Superior temporal gyrus (tissue), 1 donor: ENCODE measurements at regions not wholly inside any gene's neighbourhood (a gene's known extent, or its start where the extent isn't known, plus 50 kb on each side); places are given as distances from the start of the nearest gene placed in this dataset.

Experiments used
- DNase-seq: peaks from one replicate; pipeline ENCODE4 v3.0.0-alpha.2; 2016; ENCODE audit errors: extremely low spot score

DNA sequence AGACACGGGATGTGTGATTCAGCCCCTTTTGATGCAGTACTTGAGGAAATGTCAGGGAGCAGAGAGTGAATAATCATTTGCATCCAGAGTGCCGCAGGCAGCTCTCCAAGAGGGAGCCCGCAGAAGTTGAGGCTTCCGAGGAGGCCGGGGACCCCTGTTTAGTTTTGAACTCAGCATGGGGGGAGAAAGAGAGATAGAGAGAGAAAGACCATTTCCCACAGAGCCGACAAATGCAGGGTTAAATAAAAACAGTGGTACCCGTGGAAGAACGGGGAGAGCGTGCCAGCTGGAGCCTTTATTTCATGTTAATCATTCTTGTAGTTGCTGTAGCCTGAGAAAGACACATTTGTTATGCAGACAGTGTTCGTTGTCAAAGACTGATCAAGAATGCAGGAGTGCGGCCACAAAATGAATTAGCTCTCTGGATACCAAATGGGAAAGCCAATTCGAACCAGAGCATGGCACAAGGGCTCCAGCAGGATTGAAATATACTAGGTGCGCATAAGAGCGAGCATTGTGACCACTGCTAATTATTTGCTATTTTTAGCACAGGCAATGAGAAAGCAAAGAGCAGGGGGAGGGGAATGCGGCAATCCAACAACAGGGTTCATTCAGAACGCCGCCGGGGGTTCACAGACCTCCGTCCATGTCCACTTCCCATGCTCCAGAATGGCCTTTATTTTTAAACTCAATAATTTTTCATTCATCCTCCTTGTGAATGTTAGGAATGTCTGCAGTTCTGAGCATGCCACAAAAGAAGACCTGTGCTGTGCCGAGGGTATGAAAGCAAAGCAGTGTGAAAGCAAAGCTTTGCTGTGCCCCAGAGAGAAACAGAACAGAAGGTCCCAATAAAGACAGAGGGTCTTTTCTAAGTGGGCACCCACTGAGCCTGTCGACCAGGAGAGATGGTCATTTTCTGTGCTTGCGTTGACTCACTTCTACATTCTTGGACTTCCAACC lies 243.9 kb upstream of the VCX3A start:
- DNase-seq = peak; percentile 50

DNA sequence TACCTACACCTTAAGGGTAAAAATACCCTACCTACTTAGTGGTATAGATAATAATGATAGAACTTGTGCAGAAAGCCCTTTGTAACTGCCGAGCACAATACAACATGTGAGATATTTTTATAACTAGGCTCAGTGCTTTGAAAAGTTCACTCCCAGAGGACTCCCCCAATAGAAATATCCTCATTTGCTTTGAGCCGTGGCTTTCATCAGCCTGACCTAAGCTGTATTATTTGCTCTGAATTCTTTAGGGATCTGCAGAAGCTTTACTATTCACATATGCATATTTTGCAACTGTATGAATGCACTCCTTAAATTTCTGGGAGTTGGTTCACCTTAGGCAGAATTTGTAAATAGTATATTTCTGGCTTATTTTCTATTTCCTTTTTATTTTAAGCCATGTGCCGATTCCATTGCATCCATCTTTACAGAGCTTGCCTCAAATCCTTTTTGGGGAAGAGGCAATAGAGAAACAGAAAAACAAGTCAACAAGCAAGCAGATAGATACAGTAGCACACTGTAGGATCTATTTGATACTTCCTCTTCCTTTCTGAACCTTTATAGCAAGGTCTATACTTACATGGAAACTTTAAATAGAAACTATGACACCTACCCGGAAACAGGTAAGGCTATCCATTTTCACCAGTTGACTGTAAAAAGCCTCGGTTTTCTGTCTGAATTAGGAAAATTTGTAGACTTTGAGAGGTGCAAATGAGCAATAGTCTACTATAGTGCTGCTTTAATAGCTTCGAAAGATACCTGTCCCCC lies 242.5 kb upstream of the VCX3A start:
- no peak for DNase-seq

DNA sequence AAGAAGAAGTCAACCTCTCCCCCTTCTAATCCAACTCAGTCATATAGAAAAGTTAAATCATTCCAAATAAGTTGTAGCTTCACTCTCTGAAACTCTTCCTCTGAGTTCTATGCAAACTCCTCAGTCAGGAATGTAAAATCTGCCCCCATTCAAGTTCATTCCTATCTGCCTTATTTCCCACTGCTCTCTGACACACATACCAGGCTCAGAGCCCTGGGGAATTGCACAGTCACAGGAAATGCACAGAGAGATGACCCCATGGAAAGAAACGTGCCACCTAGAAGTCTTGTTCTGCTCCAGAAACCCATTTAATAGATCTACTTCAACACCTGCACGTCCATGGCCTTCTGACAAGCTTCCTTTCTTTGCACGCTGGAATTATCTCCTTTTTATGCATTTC lies 236.0 kb upstream of the VCX3A start:
- no peak for DNase-seq

DNA sequence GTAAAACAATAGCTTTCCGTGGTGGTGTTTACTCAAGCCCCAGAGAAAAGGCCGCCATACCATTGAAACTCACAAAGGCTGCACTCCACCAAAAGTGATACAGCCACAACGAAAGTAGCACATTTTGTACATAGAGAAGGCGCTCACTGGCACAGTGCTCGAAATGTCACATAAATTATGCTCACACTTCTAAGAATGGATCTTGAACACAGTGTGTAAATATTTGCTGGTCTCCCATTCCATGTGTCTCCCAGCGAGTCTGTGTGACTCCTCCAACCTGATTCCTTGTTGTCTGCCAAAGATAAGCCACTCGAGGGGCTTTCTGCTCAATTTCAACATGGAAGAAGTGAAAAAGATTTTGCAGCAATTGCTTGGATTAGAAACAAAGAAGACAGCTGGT lies 234.0 kb upstream of the VCX3A start:
- no peak for DNase-seq

DNA sequence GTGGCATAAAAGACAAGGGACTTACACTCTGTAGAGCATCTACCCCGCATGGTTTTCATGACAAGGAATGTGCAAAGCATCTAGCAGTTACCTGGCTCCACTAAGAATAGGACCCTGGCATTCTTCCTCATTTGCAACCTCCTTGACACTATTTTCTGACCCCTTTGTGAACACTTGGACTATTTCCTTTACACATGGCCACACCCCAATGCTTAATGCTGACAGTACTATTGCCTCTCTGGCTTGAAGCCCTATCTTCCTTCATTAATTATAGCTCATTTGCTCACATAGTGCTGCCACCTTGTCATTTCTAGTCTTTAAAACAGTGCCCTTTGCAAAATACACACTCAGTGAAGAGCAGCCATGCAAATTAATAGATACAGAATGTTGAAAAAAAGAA lies 226.3 kb upstream of the VCX3A start:
- DNase-seq = no peak

DNA sequence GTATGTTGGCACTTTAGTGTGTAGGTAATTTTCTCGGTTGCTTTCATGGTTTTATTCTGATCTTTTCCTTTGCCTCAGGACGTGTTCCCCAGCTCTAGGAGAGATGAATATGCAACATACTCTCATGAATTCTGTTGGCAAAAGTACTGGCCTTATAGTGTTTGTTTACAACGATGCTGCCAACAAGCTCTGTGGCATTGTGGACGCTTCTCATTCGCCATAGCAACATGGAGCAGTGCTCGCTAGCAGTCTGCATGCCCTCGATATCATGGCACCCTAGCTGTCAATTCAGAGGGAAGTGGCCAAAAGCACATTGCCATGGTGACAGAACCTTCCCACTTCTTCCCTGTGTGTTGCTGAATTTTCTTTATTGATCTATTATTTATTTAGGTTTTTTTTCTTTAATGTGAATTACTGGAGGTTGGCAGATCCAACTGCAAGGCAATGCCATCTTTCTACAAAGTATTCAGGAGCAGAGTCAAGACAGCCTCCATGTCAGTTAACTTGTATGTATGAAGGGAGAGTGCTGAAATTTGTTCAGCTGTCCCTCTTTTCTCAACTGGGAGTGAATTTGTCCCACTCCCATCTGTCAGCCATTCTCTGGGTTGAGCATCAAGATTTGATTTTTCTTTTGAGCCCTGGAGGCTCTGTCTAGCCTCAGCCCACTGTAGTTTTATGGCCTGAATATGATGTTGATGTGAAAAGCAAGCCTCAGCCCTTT lies 224.9 kb upstream of the VCX3A start:
- DNase-seq = no peak

DNA sequence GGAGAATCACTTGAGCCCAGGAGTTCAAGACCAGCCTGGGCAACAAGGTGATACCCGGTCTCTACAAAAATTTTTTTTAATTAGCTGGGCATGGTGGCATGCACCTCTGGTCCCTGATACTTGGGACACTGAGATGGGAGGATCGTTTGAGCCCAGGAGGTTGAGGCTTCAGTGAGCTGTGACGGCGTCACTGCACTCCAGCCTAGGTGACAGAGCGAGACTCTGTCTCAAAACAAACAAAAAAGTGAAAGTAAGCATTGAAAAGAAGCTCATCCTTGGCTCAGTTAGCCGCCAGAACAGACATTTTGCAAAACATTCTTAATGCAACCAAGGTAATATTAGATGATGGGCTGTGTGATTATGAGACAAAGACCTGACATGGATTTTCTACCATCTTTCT lies 223.3 kb upstream of the VCX3A start:
- no peak for DNase-seq

DNA sequence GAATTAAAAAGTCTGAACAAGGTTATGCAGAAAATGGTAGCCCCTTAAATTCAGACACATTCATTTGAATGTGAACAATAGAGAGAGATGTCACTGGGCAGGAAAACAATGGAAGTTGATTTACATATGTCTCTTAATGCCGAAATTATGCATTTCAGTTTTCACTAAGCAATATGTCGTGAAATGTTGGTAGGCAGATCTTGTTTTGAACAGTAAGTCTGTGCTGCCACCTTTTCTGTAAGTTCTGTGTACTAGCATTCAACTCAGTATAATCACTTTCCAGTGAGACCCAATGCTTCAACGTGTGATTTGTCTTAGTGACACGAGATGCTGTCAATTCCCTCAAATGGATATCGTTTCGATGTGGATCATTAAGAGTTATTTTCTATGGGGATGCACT lies 222.7 kb upstream of the VCX3A start:
- DNase-seq = no peak

DNA sequence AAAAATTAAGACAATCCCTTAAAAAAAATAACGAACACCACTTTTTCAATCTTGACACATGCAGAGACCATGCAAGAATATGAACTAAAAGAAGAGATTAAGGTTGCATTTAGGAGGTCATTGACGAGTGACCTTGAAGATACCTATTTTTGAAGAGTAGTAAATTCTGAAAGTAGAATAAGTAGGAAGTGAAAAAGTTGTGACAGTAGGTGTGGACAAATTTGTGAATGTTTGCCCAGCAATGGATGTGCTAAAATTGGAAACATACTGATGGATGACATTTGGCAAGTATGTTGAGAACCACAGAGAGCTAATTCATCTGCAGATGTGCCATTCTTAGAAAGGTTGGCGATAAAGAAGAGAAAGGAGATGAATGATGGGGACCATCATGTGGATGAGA lies 213.7 kb upstream of the VCX3A start:
- no peak for DNase-seq

DNA sequence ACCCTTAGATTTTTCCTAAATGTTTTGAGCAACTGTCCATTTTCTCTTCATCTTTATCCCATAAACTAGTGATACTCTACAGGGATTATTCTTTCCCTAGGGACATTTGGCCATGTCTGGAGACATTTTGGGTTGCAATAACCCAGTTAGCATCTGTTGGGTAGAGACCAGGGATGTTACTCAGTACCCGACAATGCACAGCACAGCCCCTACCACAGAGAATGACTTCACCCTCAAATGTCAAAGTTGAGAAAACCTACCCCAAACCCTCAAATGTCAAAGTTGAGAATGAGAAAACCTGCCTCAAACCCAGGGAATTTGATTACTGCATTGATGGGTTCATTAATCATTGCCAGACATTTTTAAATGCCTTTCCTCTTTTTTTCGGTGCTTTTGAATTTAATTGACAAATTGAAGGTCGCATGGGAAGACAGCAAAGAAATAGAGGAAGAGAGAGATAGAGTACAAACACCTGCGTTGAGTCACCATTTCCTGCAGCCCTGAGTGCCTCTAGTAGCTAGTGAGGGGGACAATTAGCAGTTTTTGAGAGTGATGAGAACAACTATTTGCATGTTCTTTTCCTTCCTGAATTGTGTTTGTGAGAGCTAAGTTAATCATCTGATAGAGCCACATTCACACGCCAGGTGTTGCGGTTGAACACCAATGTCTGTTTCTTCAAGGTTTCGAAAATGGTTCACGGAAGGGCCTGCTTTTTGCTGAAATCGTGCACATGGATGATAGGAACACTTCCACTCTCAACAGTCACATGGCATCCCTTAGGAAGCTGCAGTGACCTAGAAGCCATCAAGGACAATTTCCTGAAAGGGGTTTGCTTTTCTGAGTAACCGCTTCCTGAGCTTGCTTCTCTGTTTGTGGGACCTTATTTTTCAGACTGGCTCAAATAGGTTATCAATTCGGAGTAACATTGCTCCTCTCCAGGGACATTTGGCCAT lies 203.9 kb upstream of the VCX3A start:
- DNase-seq = no peak

DNA sequence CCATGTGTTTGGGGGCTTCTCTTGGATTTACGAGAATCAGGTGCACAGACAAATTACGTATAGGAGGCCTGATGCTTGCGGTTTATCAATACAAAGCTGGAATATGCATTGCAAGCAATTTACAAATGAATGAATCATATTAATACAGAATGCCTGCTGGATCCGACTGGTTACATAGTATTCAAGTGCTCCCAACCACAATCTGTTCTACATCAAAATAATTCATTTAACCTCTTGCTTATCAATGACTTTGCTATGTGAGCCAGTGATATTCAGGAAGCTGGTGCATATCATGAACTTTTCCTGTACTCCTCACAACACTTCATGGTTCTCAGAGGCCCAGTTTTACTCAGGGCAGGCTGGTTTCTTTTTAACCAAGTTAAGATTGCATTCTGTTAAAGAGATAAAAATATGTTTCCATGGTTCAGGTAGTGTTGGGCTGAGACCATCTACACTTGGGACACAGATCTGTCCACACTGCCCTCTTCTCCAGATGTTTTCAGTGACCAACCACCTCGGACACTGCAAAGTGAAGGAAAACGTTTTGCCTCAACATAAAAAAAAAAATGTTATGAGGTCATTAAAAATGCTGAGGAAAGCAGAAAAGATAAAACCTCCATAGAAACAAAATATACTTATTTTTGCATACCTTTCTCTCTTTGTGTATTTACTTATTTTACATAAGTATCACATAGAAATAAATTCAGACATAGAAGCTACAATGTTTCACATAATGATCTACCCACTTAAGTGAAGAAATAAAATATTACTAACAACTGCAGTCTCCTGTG lies 200.1 kb upstream of the VCX3A start:
- DNase-seq = no peak

DNA sequence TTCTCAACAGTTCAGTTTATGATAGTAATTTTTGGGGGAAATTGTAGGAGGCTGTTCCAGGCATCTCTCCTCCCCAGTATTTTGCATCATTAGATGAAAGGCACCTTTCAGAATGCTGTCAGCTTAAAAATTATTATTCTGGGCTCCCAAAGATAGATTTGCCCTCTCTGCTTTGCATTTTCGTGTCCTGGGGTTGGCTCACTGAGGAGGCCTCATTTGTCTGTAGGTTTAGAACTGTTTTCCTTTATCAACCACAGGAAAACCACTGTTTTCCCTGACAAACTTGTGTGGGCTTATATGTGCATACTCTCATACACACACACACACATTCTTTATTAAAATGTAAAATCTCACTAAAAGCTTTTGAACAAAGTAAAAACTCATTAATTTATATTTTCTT lies 197.2 kb upstream of the VCX3A start:
- no peak for DNase-seq

DNA sequence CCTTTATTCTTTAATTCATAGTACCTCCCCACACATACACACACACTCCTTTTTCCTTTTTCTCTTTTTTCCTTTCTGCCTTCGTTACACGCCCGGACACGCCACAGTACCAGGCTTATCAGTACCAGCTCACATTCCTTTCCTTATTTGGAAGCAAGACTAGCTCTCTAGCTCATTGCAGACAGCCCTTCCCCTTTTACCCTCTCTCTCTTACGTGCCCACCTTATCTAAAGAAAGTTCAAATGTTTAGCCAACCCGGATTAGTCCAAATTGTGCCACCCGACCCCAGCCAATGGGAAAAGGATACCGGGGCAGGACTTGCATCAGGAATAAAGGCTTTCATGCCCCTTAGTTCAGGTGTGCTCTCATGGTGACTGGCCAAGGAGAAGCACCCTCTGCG lies 194.7 kb upstream of the VCX3A start:
- no peak for DNase-seq

DNA sequence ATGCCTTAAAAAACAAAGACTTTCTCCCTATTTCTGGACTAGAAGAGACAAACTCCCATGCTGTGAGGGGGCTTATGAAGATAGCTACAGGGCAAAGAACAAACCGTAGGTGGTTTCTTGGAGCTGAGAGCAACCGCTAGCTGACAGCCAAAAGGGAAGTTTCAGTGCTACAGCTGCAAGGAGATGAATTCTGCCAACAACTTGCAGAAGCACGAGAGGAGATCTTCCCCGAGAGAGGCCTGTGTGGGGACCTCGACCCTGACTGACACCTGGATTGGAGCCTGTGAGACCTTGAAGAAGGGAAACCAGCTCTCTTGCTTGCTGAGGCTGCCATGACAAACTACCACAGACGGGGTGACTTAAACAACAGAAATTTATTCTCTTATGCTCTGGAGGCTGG lies 183.8 kb upstream of the VCX3A start:
- DNase-seq = no peak

DNA sequence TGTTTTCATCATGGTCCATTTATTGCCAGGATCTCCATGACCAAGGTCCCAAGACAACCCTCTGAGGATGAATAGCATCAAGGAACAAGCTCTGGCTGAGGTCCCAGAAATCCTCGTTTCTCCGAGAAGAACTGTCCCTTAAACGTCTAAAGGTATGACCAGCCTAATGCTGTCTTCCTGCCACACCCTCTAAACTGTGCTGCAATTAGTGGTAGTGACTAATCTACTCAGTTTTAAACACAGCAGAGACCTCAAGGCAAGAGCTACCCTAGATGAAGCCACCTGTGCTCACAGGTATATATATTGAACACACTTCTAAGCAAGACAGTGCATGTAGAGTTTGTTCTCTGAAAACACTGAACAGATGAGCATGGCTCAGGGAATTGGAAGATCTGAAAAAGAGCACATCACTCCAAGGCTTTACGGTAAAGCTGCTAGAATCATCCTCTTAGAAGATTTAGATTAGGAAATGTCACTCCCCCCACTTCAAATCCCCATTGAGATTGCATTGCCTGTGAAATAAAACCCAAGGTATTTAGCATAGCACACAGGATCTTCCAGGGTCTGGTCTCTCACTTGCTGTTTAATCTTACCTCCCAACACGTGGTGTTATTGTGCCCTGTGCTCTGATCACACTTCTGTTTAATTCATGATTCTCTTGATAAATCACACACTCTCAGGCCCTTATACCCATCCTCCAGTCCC lies 173.9 kb upstream of the VCX3A start:
- no peak for DNase-seq

DNA sequence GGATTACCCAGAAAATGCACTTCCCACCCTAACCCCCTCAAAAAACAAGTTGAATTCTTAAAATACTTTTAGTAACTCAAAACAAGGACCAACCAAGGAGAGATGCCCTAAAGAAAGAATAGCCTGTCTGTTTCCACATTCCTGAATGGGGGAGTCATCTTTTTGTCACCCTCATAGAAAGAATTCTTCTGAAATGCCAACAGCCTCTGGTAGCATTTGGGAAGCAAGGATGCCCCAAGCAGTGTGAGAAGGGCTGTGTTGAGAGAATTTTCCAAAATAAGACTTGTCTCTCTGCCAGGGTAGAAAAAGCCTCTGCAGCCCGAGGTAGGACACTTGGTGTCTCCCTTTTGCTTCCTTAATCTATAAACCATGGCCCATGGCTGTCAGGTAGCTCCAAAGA lies 173.1 kb upstream of the VCX3A start:
- DNase-seq = no peak

DNA sequence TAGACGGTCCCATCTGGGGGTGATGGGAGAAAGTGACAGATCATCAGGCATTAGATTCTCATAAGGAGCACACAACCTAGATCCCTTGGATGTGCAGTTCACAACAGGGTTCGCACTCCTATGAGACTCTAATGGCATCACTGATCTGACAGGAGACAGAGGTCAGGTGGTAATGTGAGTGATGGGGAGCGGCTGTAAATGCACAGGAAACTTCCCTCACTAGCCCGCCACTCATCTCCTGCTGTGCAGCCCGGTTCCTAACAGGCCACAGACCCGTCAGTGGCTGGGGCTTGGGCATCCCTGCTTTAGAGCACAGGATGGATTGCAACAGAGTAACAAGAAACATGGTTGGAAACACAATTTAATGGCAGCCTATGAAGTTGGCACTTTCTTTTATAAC lies 172.6 kb upstream of the VCX3A start:
- DNase-seq = no peak

DNA sequence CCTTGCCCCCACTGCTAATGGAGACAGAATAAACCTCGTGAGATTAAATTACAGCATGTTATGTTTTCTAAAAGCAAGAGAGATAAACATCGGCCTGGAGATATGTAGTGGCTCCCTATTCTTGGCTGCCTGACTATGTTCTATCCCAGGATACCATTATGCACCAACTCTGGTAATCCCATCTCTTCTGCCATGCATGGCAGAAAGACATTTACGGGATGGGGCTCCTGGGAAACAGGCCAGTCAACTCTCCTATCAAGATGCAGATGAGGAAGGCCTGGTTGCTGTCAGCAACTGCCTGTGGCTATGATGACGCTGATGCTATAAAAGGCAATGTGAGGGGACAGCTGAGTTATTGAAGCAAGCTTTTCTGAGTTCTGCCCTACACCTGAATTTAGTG lies 166.2 kb upstream of the VCX3A start:
- DNase-seq = no peak

DNA sequence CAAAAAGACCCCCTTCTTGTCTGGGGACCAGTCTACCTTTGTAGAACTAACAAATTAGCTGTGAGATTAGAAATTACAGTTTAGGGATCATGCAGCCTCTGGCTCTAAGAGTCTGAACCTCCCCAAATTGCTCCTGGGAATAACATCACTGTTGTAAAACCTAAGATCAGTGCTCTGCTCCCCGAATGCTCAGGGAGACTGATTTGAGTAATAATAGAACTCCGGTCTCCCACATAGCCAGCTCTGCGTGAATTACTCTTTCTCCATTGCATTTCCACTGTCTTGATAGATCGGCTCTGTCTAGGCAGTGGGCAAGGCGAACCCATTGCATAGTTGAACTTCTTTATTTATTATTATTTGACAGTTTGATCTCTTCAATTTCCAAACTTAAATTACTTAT lies 160.8 kb upstream of the VCX3A start:
- DNase-seq = no peak

DNA sequence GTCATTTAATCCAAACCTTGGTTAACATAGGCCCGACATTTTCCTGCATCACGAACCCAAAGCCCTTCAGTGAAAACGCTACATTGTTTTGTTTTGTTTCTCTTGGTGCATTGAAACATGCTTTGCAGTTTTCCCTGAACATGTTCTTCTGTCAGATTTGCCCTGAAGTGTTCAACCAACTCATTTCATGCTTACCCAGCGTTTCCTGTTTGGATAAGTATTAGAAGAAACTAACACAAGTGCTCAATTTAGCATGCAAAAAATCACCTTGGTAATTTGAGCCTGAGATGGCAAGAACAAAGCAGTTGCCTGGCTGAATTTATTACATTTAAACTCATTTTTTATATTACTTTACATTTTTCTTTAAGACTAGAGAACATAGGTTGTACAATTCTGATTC lies 160.1 kb upstream of the VCX3A start:
- no peak for DNase-seq
